ENCODE measurements at regions not wholly inside any gene's neighbourhood (a gene's known extent, or its start where the extent isn't known, plus 50 kb on each side); places are given as distances from the start of the nearest gene placed in this dataset.

- Histone ChIP-seq H2AFZ (ENCODE audit: insufficient read depth, low read depth, low read length, poor library complexity, severe bottlenecking) (no peak overlapping the region), H3K4me1 (ENCODE audit: control insufficient read depth in 1 of 2, insufficient read depth in 2 of 2, low read length in 2 of 2) (no peaks in the 10 kb centered on the region), H3K36me3 (replicated peaks in 1 of 2; ENCODE audit: control insufficient read depth in 1 of 2, insufficient read depth in 2 of 2, low read length in 2 of 2) (no peaks in the 10 kb centered on the region), H4K20me1 (ENCODE audit: insufficient read depth, low read length) (no peaks in the 10 kb centered on the region), H3K27me3 (ENCODE audit: control insufficient read depth in 2 of 2, insufficient read depth in 2 of 2, low read length in 2 of 2) (no peaks in the 10 kb centered on the region), H3K79me2 (ENCODE audit: insufficient read depth, low read length) (no peaks in the 10 kb centered on the region), H3K4me3 (replicated peaks in 1 of 3; ENCODE audit: low read depth in 2 of 3, low read length in 3 of 3) (no peak overlapping the region), H3K27ac (ENCODE audit: low read depth in 1 of 2, low read length in 2 of 2) (no peak overlapping the region), H3K9me3 (replicated peaks in 1 of 2; ENCODE audit: control insufficient read depth in 1 of 2, insufficient read depth in 1 of 2, low read length in 2 of 2) (no peaks in the 10 kb centered on the region), H3K9ac (ENCODE audit: insufficient read depth, low read length, poor library complexity, severe bottlenecking) (no peak overlapping the region), H3K4me2 (replicated peaks; ENCODE audit: extremely low read depth, low read length, poor library complexity, severe bottlenecking) (no peak overlapping the region)
- peaks cover 0 to 9% (median 0%) of the 10 kb centered on the region in 7 donors for H3K9me3 Mint-ChIP-seq
- TF ChIP-seq CTCF (IDR thresholded peaks at IDR 0.05), result no peak
- H3K27me3 Mint-ChIP-seq (ENCODE audit: low read depth in 3 of 3), result peaks cover 0 to 2% (median 0%) of the 10 kb centered on the region in 3 donors
- no peaks in the 10 kb centered on the region for H3K4me1 Mint-ChIP-seq
- DNase-seq, result no peak
- no peaks in the 10 kb centered on the region for H3K36me3 Mint-ChIP-seq
- WGBS (ENCODE audit: insufficient coverage), result 100% methylated on average over 2 of the region's 2 CpGs
- H3K4me3 Mint-ChIP-seq, result no peak overlapping the region
- H3K27ac Mint-ChIP-seq, result no peak overlapping the region
- intact Hi-C loops (cut with micrococcal nuclease), result no loop called here
Measured at GRCh38 chr18:55101458-55101824, 142.2 kb upstream of the CCDC68 start.

DNA sequence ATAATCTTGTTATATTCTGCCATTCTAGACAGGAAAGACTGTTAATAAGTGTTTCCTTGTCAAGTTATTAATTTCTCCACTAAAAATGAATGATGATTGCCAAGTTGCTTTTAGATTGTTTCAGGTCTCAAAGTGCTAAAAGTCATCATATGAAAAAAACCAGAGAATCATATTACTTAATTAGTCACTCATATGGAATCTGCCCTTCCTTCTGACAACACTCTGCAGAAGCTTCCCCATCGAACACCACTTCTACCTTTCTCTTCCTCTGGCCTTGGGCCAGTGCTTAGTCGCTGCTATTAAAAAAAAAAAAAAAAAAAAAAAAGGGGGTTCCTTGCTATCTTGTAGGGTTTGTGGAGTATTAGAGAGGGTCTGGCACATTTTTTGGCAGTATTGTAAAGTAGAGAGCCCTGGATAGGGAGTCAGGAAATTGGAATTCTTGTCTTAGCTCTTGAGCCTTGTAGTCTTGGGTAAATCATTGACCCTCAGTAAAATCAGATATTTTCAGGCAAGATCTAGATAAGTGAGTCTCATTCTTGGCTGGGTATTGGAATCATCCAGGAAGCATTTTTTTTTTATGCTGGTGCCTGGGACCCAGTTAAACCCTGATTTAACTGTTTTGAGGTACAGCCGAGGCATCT is 141.7 kb upstream of the CCDC68 start:
- no peak overlapping the region for H3K4me2 ChIP-seq (replicated peaks; ENCODE audit: extremely low read depth, low read length, poor library complexity, severe bottlenecking)
- no peak for TF ChIP-seq CTCF (IDR thresholded peaks at IDR 0.05)
- Mint-ChIP-seq H3K4me3 (no peak overlapping the region), H3K27me3 (ENCODE audit: low read depth in 3 of 3) (no peaks in the 10 kb centered on the region), H3K36me3 (no peaks in the 10 kb centered on the region), H3K4me1 (no peaks in the 10 kb centered on the region), H3K27ac (no peak overlapping the region), H3K9me3 (peaks cover 0 to 8% (median 0%) of the 10 kb centered on the region in 7 donors)
- no CpG with 5 or more reads among the region's 3 CpGs for WGBS (ENCODE audit: insufficient coverage)
- no peaks in the 10 kb centered on the region for H4K20me1 ChIP-seq (ENCODE audit: insufficient read depth, low read length)
- no peaks in the 10 kb centered on the region for H3K4me1 ChIP-seq (ENCODE audit: control insufficient read depth in 1 of 2, insufficient read depth in 2 of 2, low read length in 2 of 2)
- H2AFZ ChIP-seq (ENCODE audit: insufficient read depth, low read depth, low read length, poor library complexity, severe bottlenecking), result no peak overlapping the region
- H3K4me3 ChIP-seq (replicated peaks in 1 of 3; ENCODE audit: low read depth in 2 of 3, low read length in 3 of 3), result no peak overlapping the region
- intact Hi-C loops (cut with micrococcal nuclease), result no loop called here
- no peak for DNase-seq
- no peaks in the 10 kb centered on the region for H3K36me3 ChIP-seq (replicated peaks in 1 of 2; ENCODE audit: control insufficient read depth in 1 of 2, insufficient read depth in 2 of 2, low read length in 2 of 2)
- H3K27ac ChIP-seq (ENCODE audit: low read depth in 1 of 2, low read length in 2 of 2), result no peak overlapping the region
- H3K27me3 ChIP-seq (ENCODE audit: control insufficient read depth in 2 of 2, insufficient read depth in 2 of 2, low read length in 2 of 2), result no peaks in the 10 kb centered on the region
- H3K9ac ChIP-seq (ENCODE audit: insufficient read depth, low read length, poor library complexity, severe bottlenecking), result no peak overlapping the region
- H3K9me3 ChIP-seq (replicated peaks in 1 of 2; ENCODE audit: control insufficient read depth in 1 of 2, insufficient read depth in 1 of 2, low read length in 2 of 2), result no peaks in the 10 kb centered on the region
- H3K79me2 ChIP-seq (ENCODE audit: insufficient read depth, low read length), result no peaks in the 10 kb centered on the region

Data from CD14-positive monocyte (primary cell).